ENCODE measurements at regions not wholly inside any gene's neighbourhood (a gene's known extent, or its start where the extent isn't known, plus 50 kb on each side); places are given as distances from the start of the nearest gene placed in this dataset.
A peak's percentile ranks its signal among the peaks of the same experiment; 100 is the strongest.

DNA sequence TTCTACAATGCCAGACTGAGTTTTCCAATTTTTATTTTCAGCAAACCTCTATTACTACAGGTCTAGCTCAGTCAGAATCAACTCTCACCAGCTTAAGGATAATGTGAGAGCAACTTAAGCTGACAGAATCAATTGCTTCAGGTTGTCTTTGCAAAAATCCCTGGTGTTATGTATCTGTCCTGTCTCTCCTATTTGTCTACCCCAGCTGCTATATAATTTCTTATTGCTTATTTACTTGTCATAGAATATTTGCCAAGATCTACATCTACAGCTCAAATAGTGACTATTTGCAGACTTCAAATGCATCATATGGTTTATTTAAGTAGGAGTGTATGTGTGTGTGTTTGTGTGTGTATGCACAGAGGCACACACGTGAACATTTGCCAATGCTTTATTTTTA, 54.1 kb downstream of the FOXG1 start:
- no peak for DNase-seq
- Mint-ChIP-seq H3K27me3 (ENCODE audit: insufficient read depth) (no peaks in the 10 kb centered on the region), H3K27ac (no peak overlapping the region), H3K9me3 (peaks cover 14% of the 10 kb centered on the region), H3K4me3 (no peak overlapping the region), H3K36me3 (ENCODE audit: low read depth) (no peaks in the 10 kb centered on the region), H3K4me1 (no peaks in the 10 kb centered on the region)
- Histone ChIP-seq H3K4me1 (ENCODE audit: control insufficient read depth, insufficient read depth, low read length) (no peaks in the 10 kb centered on the region), H3K9ac (ENCODE audit: extremely low read depth, low read length, poor library complexity, severe bottlenecking) (no peak overlapping the region), H3K9me3 (ENCODE audit: control insufficient read depth, low read length) (peaks cover 8% of the 10 kb centered on the region), H3K27me3 (ENCODE audit: control insufficient read depth, insufficient read depth, low read length, poor library complexity, severe bottlenecking) (no peaks in the 10 kb centered on the region), H3K27ac (ENCODE audit: low read depth, low read length) (no peak overlapping the region), H3K36me3 (ENCODE audit: control insufficient read depth, insufficient read depth, low read length) (no peaks in the 10 kb centered on the region), H3K4me3 (ENCODE audit: low read length) (no peak overlapping the region)
- TF ChIP-seq, protein P1, sequence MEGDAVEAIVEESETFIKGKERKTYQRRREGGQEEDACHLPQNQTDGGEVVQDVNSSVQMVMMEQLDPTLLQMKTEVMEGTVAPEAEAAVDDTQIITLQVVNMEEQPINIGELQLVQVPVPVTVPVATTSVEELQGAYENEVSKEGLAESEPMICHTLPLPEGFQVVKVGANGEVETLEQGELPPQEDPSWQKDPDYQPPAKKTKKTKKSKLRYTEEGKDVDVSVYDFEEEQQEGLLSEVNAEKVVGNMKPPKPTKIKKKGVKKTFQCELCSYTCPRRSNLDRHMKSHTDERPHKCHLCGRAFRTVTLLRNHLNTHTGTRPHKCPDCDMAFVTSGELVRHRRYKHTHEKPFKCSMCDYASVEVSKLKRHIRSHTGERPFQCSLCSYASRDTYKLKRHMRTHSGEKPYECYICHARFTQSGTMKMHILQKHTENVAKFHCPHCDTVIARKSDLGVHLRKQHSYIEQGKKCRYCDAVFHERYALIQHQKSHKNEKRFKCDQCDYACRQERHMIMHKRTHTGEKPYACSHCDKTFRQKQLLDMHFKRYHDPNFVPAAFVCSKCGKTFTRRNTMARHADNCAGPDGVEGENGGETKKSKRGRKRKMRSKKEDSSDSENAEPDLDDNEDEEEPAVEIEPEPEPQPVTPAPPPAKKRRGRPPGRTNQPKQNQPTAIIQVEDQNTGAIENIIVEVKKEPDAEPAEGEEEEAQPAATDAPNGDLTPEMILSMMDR (conservative IDR thresholded peaks at IDR 0.05) = no peak
- WGBS, 2 experiments (ENCODE audit: insufficient coverage in 1 of 2, insufficient read length in 1 of 2) = 100% methylated on average over 1 of the region's 1 CpG; no CpG with 5 or more reads in 1 of the 2 experiments

DNA sequence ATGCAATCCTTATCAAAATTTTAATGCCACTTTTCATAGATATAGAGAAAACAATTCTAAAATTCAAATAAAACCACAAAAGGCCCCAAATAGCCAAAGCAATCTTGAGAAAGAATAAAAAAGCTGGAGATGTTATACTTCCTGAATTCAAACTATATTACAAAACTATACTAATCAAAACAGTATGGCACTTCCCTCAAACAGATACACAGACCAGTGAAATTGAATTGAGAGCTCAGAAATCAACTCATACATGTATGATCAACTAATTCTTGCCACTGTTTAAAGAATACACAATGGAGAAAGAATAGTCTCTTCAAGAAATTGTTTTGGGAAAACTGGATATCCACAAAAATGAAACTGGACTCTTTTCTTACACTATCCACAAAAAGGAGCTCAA, 55.4 kb downstream of the FOXG1 start:
- no peak for DNase-seq
- H3K27ac ChIP-seq (ENCODE audit: low read depth, low read length) = no peak overlapping the region
- H3K4me3 Mint-ChIP-seq = no peak overlapping the region
- TF ChIP-seq, protein P1 (conservative IDR thresholded peaks at IDR 0.05) = no peak
- H3K9me3 ChIP-seq (ENCODE audit: control insufficient read depth, low read length) = peaks cover 8% of the 10 kb centered on the region
- H3K36me3 ChIP-seq (ENCODE audit: control insufficient read depth, insufficient read depth, low read length) = no peaks in the 10 kb centered on the region
- no peak overlapping the region for H3K9ac ChIP-seq (ENCODE audit: extremely low read depth, low read length, poor library complexity, severe bottlenecking)
- H3K4me1 ChIP-seq (ENCODE audit: control insufficient read depth, insufficient read depth, low read length) = no peaks in the 10 kb centered on the region
- H3K36me3 Mint-ChIP-seq (ENCODE audit: low read depth) = no peaks in the 10 kb centered on the region
- no peak overlapping the region for H3K27ac Mint-ChIP-seq
- no peaks in the 10 kb centered on the region for H3K27me3 Mint-ChIP-seq (ENCODE audit: insufficient read depth)
- peaks cover 14% of the 10 kb centered on the region for H3K9me3 Mint-ChIP-seq
- peak overlapping the region; percentile 12 for H3K4me3 ChIP-seq (ENCODE audit: low read length)
- H3K4me1 Mint-ChIP-seq = no peaks in the 10 kb centered on the region
- no peaks in the 10 kb centered on the region for H3K27me3 ChIP-seq (ENCODE audit: control insufficient read depth, insufficient read depth, low read length, poor library complexity, severe bottlenecking)

DNA sequence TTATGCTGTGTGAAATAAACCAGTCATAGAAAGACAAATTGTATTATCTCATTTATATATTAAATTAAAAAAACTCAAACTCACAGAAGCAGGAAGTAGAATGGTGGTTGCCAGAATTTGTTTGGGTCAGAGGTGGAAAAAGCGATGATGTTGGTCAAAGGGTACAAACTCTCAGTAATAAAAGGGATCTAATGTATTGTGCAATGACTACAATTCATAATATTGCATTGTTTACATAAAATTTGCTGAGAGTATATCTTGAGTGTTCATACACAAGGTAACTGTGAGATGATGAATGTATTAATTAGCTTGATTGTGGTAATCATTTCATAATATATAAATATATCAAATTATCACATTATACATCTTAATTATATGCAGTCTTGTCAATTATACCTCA, 56.7 kb downstream of the FOXG1 start:
- Histone ChIP-seq H3K9me3 (ENCODE audit: control insufficient read depth, low read length) (peaks cover 8% of the 10 kb centered on the region), H3K27ac (ENCODE audit: low read depth, low read length) (no peak overlapping the region), H3K4me1 (ENCODE audit: control insufficient read depth, insufficient read depth, low read length) (no peaks in the 10 kb centered on the region), H3K9ac (ENCODE audit: extremely low read depth, low read length, poor library complexity, severe bottlenecking) (no peak overlapping the region), H3K4me3 (ENCODE audit: low read length) (no peak overlapping the region), H3K27me3 (ENCODE audit: control insufficient read depth, insufficient read depth, low read length, poor library complexity, severe bottlenecking) (no peaks in the 10 kb centered on the region), H3K36me3 (ENCODE audit: control insufficient read depth, insufficient read depth, low read length) (no peaks in the 10 kb centered on the region)
- H3K27ac Mint-ChIP-seq = no peak overlapping the region
- TF ChIP-seq, protein P1 (conservative IDR thresholded peaks at IDR 0.05) = no peak
- H3K9me3 Mint-ChIP-seq = peaks cover 14% of the 10 kb centered on the region
- no peak overlapping the region for H3K4me3 Mint-ChIP-seq
- 86% methylated on average over 1 of the region's 1 CpG; no CpG with 5 or more reads in 1 of the 2 experiments for WGBS, 2 experiments (ENCODE audit: insufficient coverage in 1 of 2, insufficient read length in 1 of 2)
- no peak for DNase-seq
- no peaks in the 10 kb centered on the region for H3K27me3 Mint-ChIP-seq (ENCODE audit: insufficient read depth)
- H3K4me1 Mint-ChIP-seq = no peaks in the 10 kb centered on the region
- H3K36me3 Mint-ChIP-seq (ENCODE audit: low read depth) = no peaks in the 10 kb centered on the region
